NB4 (cell line): ENCODE measurements at regions not wholly inside any gene's neighbourhood (a gene's known extent, or its start where the extent isn't known, plus 50 kb on each side); places are given as distances from the start of the nearest gene placed in this dataset.

Source experiments
- DNase-seq: peaks from one replicate; pipeline ENCODE4 v3.0.0; 2010; ENCODE audit warnings: low read depth
- H3K4me3 ChIP-seq: one replicate; pipeline ENCODE4 v1.5.1; 2011; ENCODE audit warnings: mild to moderate bottlenecking, low read depth, low read length, moderate library complexity
- CTCF ChIP-seq: IDR thresholded peaks from one replicate; pipeline ENCODE4 v1.5.1; 2012; ENCODE audit warnings: low read depth, low read length
- MAX ChIP-seq: IDR thresholded peaks from 2 replicates; pipeline ENCODE4 v1.6.1; 2011; ENCODE audit warnings: low read depth, low read length
- MYC ChIP-seq: IDR thresholded peaks from 2 replicates; pipeline ENCODE4 v1.6.1; 2011; ENCODE audit warnings: low read depth, low read length
- POLR2A ChIP-seq: IDR thresholded peaks from 2 replicates; pipeline ENCODE4 v1.6.1; 2011; ENCODE audit warnings: mild to moderate bottlenecking; ENCODE audit not compliant: insufficient read length; ENCODE audit errors: extremely low read depth

GRCh38 chr6:157767775-157768156, 55.3 kb upstream of the SNX9 start:
- TF ChIP-seq MYC (no peak), POLR2A (no peak), CTCF (no peak), MAX (no peak)
- DNase-seq = no peak
- H3K4me3 ChIP-seq = no peak overlapping the region

- no peak for TF ChIP-seq POLR2A
- no peak for TF ChIP-seq MYC
- no peak for TF ChIP-seq MAX
- TF ChIP-seq CTCF = no peak
- DNase-seq = peak; percentile 57
- H3K4me3 ChIP-seq = no peak overlapping the region
Observed at GRCh38 chr6:157768304-157768703, 54.7 kb upstream of the SNX9 start.

- DNase-seq = no peak
- no peak for TF ChIP-seq POLR2A
- TF ChIP-seq CTCF = no peak
- TF ChIP-seq MYC = no peak
- no peak for TF ChIP-seq MAX
- H3K4me3 ChIP-seq = no peak overlapping the region
Observed at GRCh38 chr6:157768863-157769551, 54.0 kb upstream of the SNX9 start.

- H3K4me3 ChIP-seq = no peak overlapping the region
- no peak for DNase-seq
- TF ChIP-seq CTCF (no peak), MYC (no peak), POLR2A (no peak), MAX (no peak)
Observed at GRCh38 chr6:157769776-157770426, 53.1 kb upstream of the SNX9 start.

- DNase-seq = no peak
- TF ChIP-seq CTCF (no peak), MAX (no peak), POLR2A (no peak), MYC (no peak)
- H3K4me3 ChIP-seq = no peak overlapping the region
Observed at GRCh38 chr6:157770946-157771345, 52.1 kb upstream of the SNX9 start.
